Esophagus squamous epithelium (tissue), 5 donors: ENCODE measurements at regions not wholly inside any gene's neighbourhood (a gene's known extent, or its start where the extent isn't known, plus 50 kb on each side); places are given as distances from the start of the nearest gene placed in this dataset.
"Not testable (repeated sequence)": the region's sequence is repeated elsewhere in the genome, so short reads cannot be mapped to it uniquely, and the experiment has no call there.

Experiments used
- DNase-seq: peaks from one replicate; lab custom pipeline; 2025; lab: John Stamatoyannopoulos, UW
- H3K27ac ChIP-seq, 4 donors: fragments of 200-600 bp; sonication (generic); one replicate each; pipeline ENCODE4 v1.5.1; 2016 to 2019; ENCODE audit warnings: mild to moderate bottlenecking in 1 of 4
- H3K27me3 ChIP-seq, 4 donors: fragments of 200-600 bp; sonication (generic); 1 replicate in 3 of 4; 2 replicates in 1 of 4; pipeline versions ENCODE4 v1.5.1 to v1.6.0; 2017 to 2021; ENCODE audit warnings: antibody characterized with exemption in 1 of 4
- H3K36me3 ChIP-seq, 3 donors: fragments of 200-600 bp; sonication (generic); one replicate each; pipeline ENCODE4 v1.5.1; 2016 to 2019
- H3K4me1 ChIP-seq, 3 donors: fragments of 200-600 bp; sonication (generic); one replicate each; pipeline ENCODE4 v1.5.1; 2017 to 2019
- H3K4me3 ChIP-seq, 4 donors: fragments of 200-600 bp; sonication (generic); 1 replicate in 3 of 4; 2 replicates in 1 of 4; pipeline ENCODE4 v1.5.1; 2016 to 2019; ENCODE audit warnings: mild to moderate bottlenecking in 2 of 4, moderate library complexity in 1 of 4
- H3K9me3 ChIP-seq, 3 donors: fragments of 200-600 bp; sonication (generic); one replicate each; pipeline ENCODE4 v1.5.1; 2016 to 2019
- POLR2A ChIP-seq, 4 donors: fragments of 450-650 bp; IDR thresholded peaks; one replicate each; pipeline ENCODE4 v1.6.1; 2017; ENCODE audit warnings: antibody characterized with exemption in 4 of 4, mild to moderate bottlenecking in 4 of 4, moderate library complexity in 3 of 4
- WGBS, 2 donors: methylation state at CpG; one replicate each; pipeline ENCODE4 v1.1.5; 2018; 5-methylcytosine and 5-hydroxymethylcytosine counted together
- intact Hi-C: fragments of 100-400 bp; cut with DNase I; formaldehyde crosslinking; loops from one replicate; pipeline ENCODE4 v1.15.0; 2022
- TF ChIP-seq, protein P1 (sequence below), 6 experiments: fragments of 450-650 bp in 4 of 6; fragments of 200-600 bp in 2 of 6; sonication (generic) in 2 of 6; IDR thresholded peaks; one replicate each; pipeline ENCODE4 v1.5.1; 2016 to 2019; ENCODE audit warnings: antibody characterized with exemption in 6 of 6, mild to moderate bottlenecking in 4 of 6, moderate library complexity in 4 of 6
- donor health status: DM: yes; HTN: yes; CAD: no.

DNA sequence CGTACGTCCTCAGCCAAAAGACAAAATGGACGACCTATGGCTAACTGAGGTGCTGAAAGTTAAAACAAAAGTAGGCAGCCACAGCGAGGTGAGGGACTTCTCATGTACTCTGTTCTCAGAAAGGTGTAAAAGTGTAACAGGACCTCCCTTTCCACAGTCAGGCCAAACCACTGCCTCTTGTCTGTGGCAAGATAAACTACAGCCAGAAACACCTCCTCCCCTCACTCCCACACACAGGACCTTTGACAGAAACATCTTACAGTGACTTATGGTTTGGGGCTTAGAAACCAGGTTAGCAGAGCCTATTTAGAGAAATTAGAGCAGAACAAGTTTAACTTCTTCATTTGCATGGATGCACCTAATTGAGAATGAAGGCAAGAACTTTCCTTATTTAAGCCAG lies 499.1 kb upstream of the GRIN3A start:
- DNase-seq = no peak

DNA sequence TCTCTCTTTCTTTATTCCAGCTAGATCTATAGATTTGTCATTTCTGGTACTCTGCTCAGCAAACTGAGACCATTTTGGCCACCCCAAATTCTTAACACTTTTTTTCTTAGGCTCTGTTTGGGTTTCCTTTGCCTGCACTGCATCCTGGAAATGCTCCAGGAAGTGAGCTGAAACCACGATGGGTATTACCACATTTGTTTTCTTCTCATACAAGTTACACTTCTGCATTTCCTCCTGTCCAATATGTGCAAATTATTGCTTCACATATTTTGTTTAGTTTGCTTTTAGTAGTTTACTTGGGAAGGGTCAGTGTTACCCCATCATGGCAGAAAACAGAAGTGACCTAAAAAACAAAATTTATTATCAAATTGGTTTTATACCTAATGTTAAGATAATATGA lies 498.6 kb upstream of the GRIN3A start:
- intact Hi-C loops = no loop called here

More for the DNA sequence above, 499.1 kb upstream of the GRIN3A start:
- Histone ChIP-seq H3K4me1 (no peaks in the 10 kb centered on the region), H3K27me3 (no peaks in the 10 kb centered on the region), H3K4me3 (no peak overlapping the region), H3K27ac (no peak overlapping the region), H3K9me3 (no peaks in the 10 kb centered on the region), H3K36me3 (no peaks in the 10 kb centered on the region)
- intact Hi-C loops = no loop called here
- WGBS, 2 donors = 52 to 66% methylated on average over 4 of the region's 4 CpGs
- TF ChIP-seq, protein P1, sequence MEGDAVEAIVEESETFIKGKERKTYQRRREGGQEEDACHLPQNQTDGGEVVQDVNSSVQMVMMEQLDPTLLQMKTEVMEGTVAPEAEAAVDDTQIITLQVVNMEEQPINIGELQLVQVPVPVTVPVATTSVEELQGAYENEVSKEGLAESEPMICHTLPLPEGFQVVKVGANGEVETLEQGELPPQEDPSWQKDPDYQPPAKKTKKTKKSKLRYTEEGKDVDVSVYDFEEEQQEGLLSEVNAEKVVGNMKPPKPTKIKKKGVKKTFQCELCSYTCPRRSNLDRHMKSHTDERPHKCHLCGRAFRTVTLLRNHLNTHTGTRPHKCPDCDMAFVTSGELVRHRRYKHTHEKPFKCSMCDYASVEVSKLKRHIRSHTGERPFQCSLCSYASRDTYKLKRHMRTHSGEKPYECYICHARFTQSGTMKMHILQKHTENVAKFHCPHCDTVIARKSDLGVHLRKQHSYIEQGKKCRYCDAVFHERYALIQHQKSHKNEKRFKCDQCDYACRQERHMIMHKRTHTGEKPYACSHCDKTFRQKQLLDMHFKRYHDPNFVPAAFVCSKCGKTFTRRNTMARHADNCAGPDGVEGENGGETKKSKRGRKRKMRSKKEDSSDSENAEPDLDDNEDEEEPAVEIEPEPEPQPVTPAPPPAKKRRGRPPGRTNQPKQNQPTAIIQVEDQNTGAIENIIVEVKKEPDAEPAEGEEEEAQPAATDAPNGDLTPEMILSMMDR (IDR thresholded peaks at IDR 0.05) = no peak
- TF ChIP-seq POLR2A (IDR thresholded peaks at IDR 0.05) = no peak

GRCh38 chr9:102227416-102227815 lies 489.0 kb upstream of the GRIN3A start:
- H3K4me3 ChIP-seq, H3K36me3 ChIP-seq, H3K9me3 ChIP-seq, DNase-seq, H3K4me1 ChIP-seq, H3K27me3 ChIP-seq, intact Hi-C loops, H3K27ac ChIP-seq: not testable (repeated sequence)
- WGBS, 2 donors = 73 to 80% methylated on average over 4 of the region's 4 CpGs

More for the DNA sequence above, 498.6 kb upstream of the GRIN3A start:
- H3K9me3 ChIP-seq = no peaks in the 10 kb centered on the region
- no peaks in the 10 kb centered on the region for H3K4me1 ChIP-seq
- WGBS, 2 donors = 0 to 5% methylated on average over 1 of the region's 1 CpG
- DNase-seq = no peak
- H3K4me3 ChIP-seq = no peak overlapping the region
- TF ChIP-seq, protein P1 (IDR thresholded peaks at IDR 0.05) = no peak
- TF ChIP-seq POLR2A (IDR thresholded peaks at IDR 0.05) = no peak
- H3K27me3 ChIP-seq = no peaks in the 10 kb centered on the region
- H3K27ac ChIP-seq = no peak overlapping the region
- no peaks in the 10 kb centered on the region for H3K36me3 ChIP-seq

GRCh38 chr9:102225841-102226441 lies 487.5 kb upstream of the GRIN3A start:
- 69 to 96% methylated on average over 1 of the region's 1 CpG for WGBS, 2 donors
- intact Hi-C loops = no loop called here
- H3K9me3 ChIP-seq = no peaks in the 10 kb centered on the region
- H3K4me1 ChIP-seq = no peaks in the 10 kb centered on the region
- H3K27ac ChIP-seq = no peak overlapping the region
- no peaks in the 10 kb centered on the region for H3K36me3 ChIP-seq
- no peak for DNase-seq
- TF ChIP-seq POLR2A (IDR thresholded peaks at IDR 0.05) = no peak
- TF ChIP-seq, protein P1 (IDR thresholded peaks at IDR 0.05) = no peak
- H3K4me3 ChIP-seq = no peak overlapping the region
- H3K27me3 ChIP-seq = no peaks in the 10 kb centered on the region

DNA sequence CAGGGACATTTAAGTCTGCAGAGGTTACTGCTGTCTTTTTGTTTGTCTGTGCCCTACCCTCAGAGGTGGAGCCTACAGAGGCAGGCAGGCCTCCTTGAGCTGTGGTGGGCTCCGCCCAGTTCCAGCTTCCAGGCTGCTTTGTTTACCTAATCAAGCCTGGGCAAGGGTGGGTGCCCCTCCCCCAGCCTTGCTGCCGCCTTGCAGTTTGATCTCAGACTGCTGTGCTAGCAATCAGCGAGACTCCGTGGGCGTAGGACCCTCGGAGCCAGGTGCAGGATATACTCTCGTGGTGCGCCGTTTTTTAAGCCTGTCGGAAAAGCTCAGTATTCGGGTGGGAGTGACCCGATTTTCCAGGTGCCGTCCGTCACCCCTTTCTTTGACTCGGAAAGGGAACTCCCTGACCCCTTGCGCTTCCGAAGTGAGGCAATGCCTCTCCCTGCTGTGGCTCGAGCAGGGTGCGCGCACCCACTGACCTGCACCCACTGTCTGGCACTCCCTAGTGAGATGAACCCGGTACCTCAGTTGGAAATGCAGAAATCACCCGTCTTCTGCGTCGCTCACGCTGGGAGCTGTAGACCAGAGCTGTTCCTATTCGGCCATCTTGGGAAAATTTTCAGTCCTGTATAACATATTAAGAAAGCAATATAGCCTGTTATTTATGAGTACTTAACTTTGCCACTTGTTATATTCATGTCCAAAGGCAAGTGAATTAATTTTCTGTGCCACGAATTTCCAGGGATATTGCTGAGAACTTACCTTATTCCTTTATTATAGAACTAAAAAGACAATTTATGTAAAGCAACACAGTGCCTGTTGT lies 485.1 kb upstream of the GRIN3A start:
- H3K36me3 ChIP-seq, H3K4me3 ChIP-seq, H3K27ac ChIP-seq, H3K4me1 ChIP-seq, H3K9me3 ChIP-seq, H3K27me3 ChIP-seq, intact Hi-C loops, DNase-seq: not testable (repeated sequence)
- 81 to 82% methylated on average over 11 to 16 of the region's 27 CpGs for WGBS, 2 donors

DNA sequence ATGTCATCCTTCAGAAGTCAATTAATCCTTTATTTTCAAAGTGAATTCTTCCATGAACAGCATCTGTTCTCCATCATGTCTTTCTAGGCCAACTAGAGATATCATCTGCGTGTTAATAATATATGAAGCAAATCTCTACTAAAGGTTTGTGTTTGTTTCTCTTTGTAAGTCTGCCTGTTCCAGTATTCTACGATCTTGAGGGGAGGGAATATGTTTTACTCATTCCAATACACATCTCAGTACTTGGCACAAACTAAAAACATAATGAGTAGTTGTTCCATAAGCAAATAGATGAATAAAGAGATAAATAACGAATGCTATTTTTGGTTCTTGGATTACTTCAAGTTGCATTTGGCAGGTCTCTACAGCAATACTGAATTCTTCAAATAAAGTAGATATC lies 470.7 kb upstream of the GRIN3A start:
- 47 to 54% methylated on average over 3 of the region's 3 CpGs for WGBS, 2 donors
- Histone ChIP-seq H3K4me3 (no peak overlapping the region), H3K27ac (no peak overlapping the region), H3K9me3 (no peaks in the 10 kb centered on the region), H3K27me3 (no peaks in the 10 kb centered on the region), H3K36me3 (no peaks in the 10 kb centered on the region), H3K4me1 (no peaks in the 10 kb centered on the region)
- TF ChIP-seq, protein P1 (IDR thresholded peaks at IDR 0.05) = no peak
- no peak for TF ChIP-seq POLR2A (IDR thresholded peaks at IDR 0.05)
- DNase-seq = no peak
- intact Hi-C loops = no loop called here
